GM12878 (cell line): ENCODE measurements at regions not wholly inside any gene's neighbourhood (a gene's known extent, or its start where the extent isn't known, plus 50 kb on each side); places are given as distances from the start of the nearest gene placed in this dataset.

ENCODE experiments used
- ATAC-seq: fragments of 200-7000 bp; cut with Tn5 transposase; 3 replicates; pipeline ENCODE4 v1.9.1; 2020; ENCODE audit warnings: mild to moderate bottlenecking, moderate library complexity
- BruUV-seq: library from RNA; stranded (reverse); fragments of 400-500 nt; replicated peaks from 2 replicates; lab custom pipeline; 2021; lab: Mats Ljungman, UMichigan
- CTCF ChIA-PET: fragments of 300-600 bp; sonication (Branson Sonifier 250); formaldehyde crosslinking; extraction: SDS; loops from one replicate; lab custom pipeline; 2021; ENCODE audit warnings: inconsistent platforms; lab: Yijun Ruan, JAX
- POLR2A ChIA-PET: fragments of 350-600 bp; formaldehyde crosslinking; extraction: SDS; loops from one replicate; lab custom pipeline; 2021; ENCODE audit warnings: inconsistent platforms; lab: Charles Lee
- RAD21 ChIA-PET: fragments of 300-600 bp; sonication (Branson Sonifier 250); formaldehyde crosslinking; loops from one replicate; lab custom pipeline; 2023; ENCODE audit warnings: antibody characterized with exemption; ENCODE audit not compliant: unreplicated experiment; lab: Charles Lee
- SMC1A ChIA-PET: fragments of 300-600 bp; sonication (Branson Sonifier 250); formaldehyde crosslinking; loops from one replicate; lab custom pipeline; 2023; ENCODE audit not compliant: unreplicated experiment, uncharacterized antibody; lab: Charles Lee
- DNase-seq: peaks from one replicate; pipeline ENCODE4 v3.0.0-alpha.2; 2011; ENCODE audit warnings: low read depth, low spot score
- FAIRE-seq: peaks from 3 replicates; lab custom pipeline; 2011; peaks lifted over from hg19 to GRCh38; lab: Jason Lieb, UNC
- H2AFZ ChIP-seq: 2 replicates; pipeline ENCODE4 v1.6.0; 2011; ENCODE audit warnings: low read depth, low read length, control low read depth; ENCODE audit not compliant: control insufficient read depth
- H3K27ac ChIP-seq: 2 replicates; pipeline ENCODE4 v1.5.1; 2011; ENCODE audit warnings: control low read depth; ENCODE audit not compliant: control insufficient read depth, insufficient read depth
- H3K27me3 ChIP-seq, 2 experiments: replicated peaks in 1 of 2; 2 replicates each; pipeline versions ENCODE4 v1.6.0 to v1.6.1; 2011; ENCODE audit warnings: low read length in 1 of 2; ENCODE audit not compliant: control insufficient read depth in 2 of 2, insufficient read depth in 2 of 2
- H3K36me3 ChIP-seq, 2 experiments: 2 replicates each; pipeline ENCODE4 v1.5.1; 2011; ENCODE audit warnings: low read length in 1 of 2; ENCODE audit not compliant: control insufficient read depth in 2 of 2, insufficient read depth in 2 of 2
- H3K4me1 ChIP-seq: 2 replicates; pipeline ENCODE4 v1.6.1; 2011; ENCODE audit warnings: mild to moderate bottlenecking, low read length, moderate library complexity, mixed read lengths; ENCODE audit not compliant: control insufficient read depth, insufficient read depth
- H3K4me2 ChIP-seq: 2 replicates; pipeline ENCODE4 v1.6.0; 2011; ENCODE audit warnings: control low read depth; ENCODE audit not compliant: control insufficient read depth, insufficient read depth
- H3K4me3 ChIP-seq: fragments of 200-600 bp; sonication (generic); 2 replicates; pipeline ENCODE4 v1.5.1; 2016
- H3K79me2 ChIP-seq: 2 replicates; pipeline ENCODE4 v1.6.0; 2011; ENCODE audit warnings: low read length; ENCODE audit not compliant: control insufficient read depth, insufficient read depth
- H3K9ac ChIP-seq: 2 replicates; pipeline ENCODE4 v1.8.0; 2011; ENCODE audit warnings: low read length, control low read depth, mixed read lengths; ENCODE audit not compliant: control insufficient read depth, insufficient read depth
- H3K9me3 ChIP-seq: replicated peaks from 3 replicates; pipeline ENCODE4 v1.5.1; 2011; ENCODE audit warnings: mild to moderate bottlenecking, low read length; ENCODE audit not compliant: control insufficient read depth, insufficient read depth
- H4K20me1 ChIP-seq: 2 replicates; pipeline ENCODE4 v1.6.0; 2011; ENCODE audit not compliant: control insufficient read depth, insufficient read depth
- CHD1 ChIP-seq: IDR thresholded peaks from 2 replicates; pipeline ENCODE4 v1.6.1; 2012; ENCODE audit warnings: low read depth, low read length, improper control_type of control experiment
- RUNX3 ChIP-seq: IDR thresholded peaks from 2 replicates; pipeline ENCODE4 v1.6.1; 2012; ENCODE audit warnings: low read length, inconsistent platforms
- SMC3 ChIP-seq: IDR thresholded peaks from 2 replicates; pipeline ENCODE4 v1.6.1; 2011; ENCODE audit warnings: low read length, improper control_type of control experiment, borderline replicate concordance
- TCF3 ChIP-seq: IDR thresholded peaks from 2 replicates; pipeline ENCODE4 v1.6.1; 2012; ENCODE audit warnings: low read depth, mild to moderate bottlenecking, low read length, borderline replicate concordance; ENCODE audit not compliant: insufficient read depth
- WRNIP1 ChIP-seq: IDR thresholded peaks from 2 replicates; pipeline ENCODE4 v1.6.1; 2011; ENCODE audit warnings: low read depth, low read length, improper control_type of control experiment, borderline replicate concordance
- ZBED1 ChIP-seq: IDR thresholded peaks from 2 replicates; pipeline ENCODE4 v1.6.1; 2016; ENCODE audit warnings: borderline replicate concordance
- WGBS: methylation state at CpG from one replicate; pipeline ENCODE4 v1.1.6; 2016; ENCODE audit warnings: low lambda C conversion rate; ENCODE audit not compliant: insufficient replicate concordance, insufficient coverage; ENCODE audit errors: missing lambda C conversion rate; 5-methylcytosine and 5-hydroxymethylcytosine counted together
- in situ Hi-C: fragments of 300-500 bp; cut with MboI; formaldehyde crosslinking; loops from 9 replicates; pipeline ENCODE4 v1.14.3; 2018; ENCODE audit warnings: mixed read lengths
- intact Hi-C: fragments of 100-400 bp; cut with micrococcal nuclease; formaldehyde crosslinking; loops from one replicate; pipeline ENCODE4 v1.14.2; 2022; ENCODE audit not compliant: unreplicated experiment
- TF ChIP-seq, protein P1 (sequence below): fragments of 450-650 bp; IDR thresholded peaks from 2 replicates; pipeline ENCODE4 v1.6.1; 2017; ENCODE audit warnings: antibody characterized with exemption, mild to moderate bottlenecking, moderate library complexity
- TF ChIP-seq, protein P2 (sequence below): fragments of 450-650 bp; IDR thresholded peaks from 2 replicates; pipeline ENCODE4 v1.6.1; 2017; ENCODE audit warnings: low read depth, mild to moderate bottlenecking, moderate library complexity

DNA sequence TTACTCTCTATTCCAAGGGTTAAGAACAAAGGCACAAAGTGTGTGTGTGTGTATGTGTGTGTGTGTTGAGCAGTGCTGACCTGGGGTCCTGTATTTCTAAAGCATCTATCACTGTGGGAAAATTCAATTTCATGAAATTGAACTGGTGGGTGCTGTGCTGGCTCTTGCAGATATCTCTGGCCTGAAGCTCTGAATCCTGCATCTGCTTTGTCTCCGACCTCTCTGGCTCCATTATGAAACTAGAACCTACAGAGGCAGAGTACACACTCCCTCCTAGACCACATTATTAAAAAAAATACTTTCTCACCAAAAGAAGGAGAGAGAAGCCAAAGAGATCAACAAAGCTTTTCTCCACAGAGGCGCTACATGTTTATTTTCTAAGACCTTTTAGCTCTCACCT, 88.4 kb upstream of the PDE4B start:
- ChIA-PET POLR2A (no interaction called here), RAD21 (no interaction called here), SMC1A (interaction anchor here (1.3 to 1.5 kb wide), 2 partner anchors 15 to 17 kb away, joined by 3 to 4 read pairs; no protein-coding TSS in a partner anchor), CTCF (interaction anchor here (1.1 to 1.3 kb wide), 2 partner anchors 16 to 18 kb away, joined by 3 to 7 read pairs; no protein-coding TSS in a partner anchor)
- Histone ChIP-seq H3K9ac (no peak overlapping the region), H3K4me1 (peaks cover 5% of the 10 kb centered on the region; the same call in 1 of the 2 replicates), H3K27ac (no peak overlapping the region), H3K36me3 (no peaks in the 10 kb centered on the region), H2AFZ (no peak overlapping the region), H3K4me3 (no peak overlapping the region), H3K4me2 (peak overlapping the region; percentile 25; the same call in 1 of the 2 replicates), H4K20me1 (no peaks in the 10 kb centered on the region), H3K27me3 (no peaks in the 10 kb centered on the region; a peak in 1 of 4 replicates), H3K79me2 (no peaks in the 10 kb centered on the region), H3K9me3 (no peaks in the 10 kb centered on the region)
- intact Hi-C loops (no loop called here), in situ Hi-C loops (loop anchor here (25.0 kb wide), 2 partner anchors 533 to 758 kb away; no protein-coding TSS in a partner anchor)
- no TSS peak for BruUV-seq
- FAIRE-seq (peak; percentile 65), ATAC-seq (no peak), DNase-seq (no peak)
- no peak for TF ChIP-seq RUNX3
- TF ChIP-seq ZBED1 = no peak
- TF ChIP-seq, protein P1, sequence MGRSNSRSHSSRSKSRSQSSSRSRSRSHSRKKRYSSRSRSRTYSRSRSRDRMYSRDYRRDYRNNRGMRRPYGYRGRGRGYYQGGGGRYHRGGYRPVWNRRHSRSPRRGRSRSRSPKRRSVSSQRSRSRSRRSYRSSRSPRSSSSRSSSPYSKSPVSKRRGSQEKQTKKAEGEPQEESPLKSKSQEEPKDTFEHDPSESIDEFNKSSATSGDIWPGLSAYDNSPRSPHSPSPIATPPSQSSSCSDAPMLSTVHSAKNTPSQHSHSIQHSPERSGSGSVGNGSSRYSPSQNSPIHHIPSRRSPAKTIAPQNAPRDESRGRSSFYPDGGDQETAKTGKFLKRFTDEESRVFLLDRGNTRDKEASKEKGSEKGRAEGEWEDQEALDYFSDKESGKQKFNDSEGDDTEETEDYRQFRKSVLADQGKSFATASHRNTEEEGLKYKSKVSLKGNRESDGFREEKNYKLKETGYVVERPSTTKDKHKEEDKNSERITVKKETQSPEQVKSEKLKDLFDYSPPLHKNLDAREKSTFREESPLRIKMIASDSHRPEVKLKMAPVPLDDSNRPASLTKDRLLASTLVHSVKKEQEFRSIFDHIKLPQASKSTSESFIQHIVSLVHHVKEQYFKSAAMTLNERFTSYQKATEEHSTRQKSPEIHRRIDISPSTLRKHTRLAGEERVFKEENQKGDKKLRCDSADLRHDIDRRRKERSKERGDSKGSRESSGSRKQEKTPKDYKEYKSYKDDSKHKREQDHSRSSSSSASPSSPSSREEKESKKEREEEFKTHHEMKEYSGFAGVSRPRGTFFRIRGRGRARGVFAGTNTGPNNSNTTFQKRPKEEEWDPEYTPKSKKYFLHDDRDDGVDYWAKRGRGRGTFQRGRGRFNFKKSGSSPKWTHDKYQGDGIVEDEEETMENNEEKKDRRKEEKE = no peak
- TF ChIP-seq TCF3 = no peak
- TF ChIP-seq, protein P2, sequence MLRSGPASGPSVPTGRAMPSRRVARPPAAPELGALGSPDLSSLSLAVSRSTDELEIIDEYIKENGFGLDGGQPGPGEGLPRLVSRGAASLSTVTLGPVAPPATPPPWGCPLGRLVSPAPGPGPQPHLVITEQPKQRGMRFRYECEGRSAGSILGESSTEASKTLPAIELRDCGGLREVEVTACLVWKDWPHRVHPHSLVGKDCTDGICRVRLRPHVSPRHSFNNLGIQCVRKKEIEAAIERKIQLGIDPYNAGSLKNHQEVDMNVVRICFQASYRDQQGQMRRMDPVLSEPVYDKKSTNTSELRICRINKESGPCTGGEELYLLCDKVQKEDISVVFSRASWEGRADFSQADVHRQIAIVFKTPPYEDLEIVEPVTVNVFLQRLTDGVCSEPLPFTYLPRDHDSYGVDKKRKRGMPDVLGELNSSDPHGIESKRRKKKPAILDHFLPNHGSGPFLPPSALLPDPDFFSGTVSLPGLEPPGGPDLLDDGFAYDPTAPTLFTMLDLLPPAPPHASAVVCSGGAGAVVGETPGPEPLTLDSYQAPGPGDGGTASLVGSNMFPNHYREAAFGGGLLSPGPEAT = no peak
- no peak for TF ChIP-seq WRNIP1
- TF ChIP-seq SMC3 = no peak
- no peak for TF ChIP-seq CHD1
- WGBS = 0% methylated on average over 2 of the region's 2 CpGs
